HG02981 (cell line): ENCODE measurements at regions not wholly inside any gene's neighbourhood (a gene's known extent, or its start where the extent isn't known, plus 50 kb on each side); places are given as distances from the start of the nearest gene placed in this dataset.
"Not testable (repeated sequence)": the region's sequence is repeated elsewhere in the genome, so short reads cannot be mapped to it uniquely, and the experiment has no call there.

Experiments used
- ATAC-seq: cut with Tn5 transposase; IDR thresholded peaks from one replicate; pipeline ENCODE4 v1.9.1; 2021; ENCODE audit warnings: mild to moderate bottlenecking, moderate library complexity; ENCODE audit not compliant: unreplicated experiment

- ATAC-seq = no peak
These were observed 327.1 kb downstream of the PAPSS1 start for GRCh38 chr4:107392951-107393350.

- ATAC-seq = no peak
These were observed 327.7 kb downstream of the PAPSS1 start for GRCh38 chr4:107392380-107392779.

GRCh38 chr4:107391630-107392028 is 328.4 kb downstream of the PAPSS1 start:
- ATAC-seq = no peak

- no peak for ATAC-seq
These were observed 328.9 kb downstream of the PAPSS1 start for GRCh38 chr4:107391009-107391629.

DNA sequence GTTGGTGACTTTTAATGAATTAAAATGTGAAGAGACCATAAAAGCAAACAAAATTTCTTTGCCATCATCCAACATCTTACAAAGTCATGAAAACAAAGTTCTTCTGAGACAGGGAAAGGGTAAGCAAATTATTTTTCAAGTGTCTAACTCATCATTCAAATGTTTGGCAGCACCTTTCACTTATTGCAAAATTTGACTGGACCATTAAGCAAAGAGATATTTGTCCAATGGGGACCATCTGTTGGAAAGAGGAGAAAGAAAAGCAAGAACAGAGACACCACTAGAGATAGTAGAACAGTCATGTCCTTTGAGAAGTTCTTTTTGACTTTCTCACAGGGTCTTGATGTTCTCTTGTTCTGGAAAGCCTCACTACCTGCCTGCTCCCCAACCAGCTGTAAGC is 330.1 kb downstream of the PAPSS1 start:
- ATAC-seq = no peak

- no peak for ATAC-seq
These were observed 331.2 kb downstream of the PAPSS1 start for GRCh38 chr4:107388736-107389274.

- no peak for ATAC-seq
These were observed 339.1 kb downstream of the PAPSS1 start for GRCh38 chr4:107380836-107381438.

GRCh38 chr4:107380190-107380589 is 339.8 kb downstream of the PAPSS1 start:
- ATAC-seq = no peak

GRCh38 chr4:107379054-107379869 is 340.8 kb downstream of the PAPSS1 start:
- no peak for ATAC-seq

GRCh38 chr4:107376293-107376692 is 340.2 kb upstream of the DKK2 start:
- no peak for ATAC-seq

- no peak for ATAC-seq
These were observed 330.8 kb upstream of the DKK2 start for GRCh38 chr4:107366900-107367299.

GRCh38 chr4:107366016-107366735 is 330.1 kb upstream of the DKK2 start:
- no peak for ATAC-seq

DNA sequence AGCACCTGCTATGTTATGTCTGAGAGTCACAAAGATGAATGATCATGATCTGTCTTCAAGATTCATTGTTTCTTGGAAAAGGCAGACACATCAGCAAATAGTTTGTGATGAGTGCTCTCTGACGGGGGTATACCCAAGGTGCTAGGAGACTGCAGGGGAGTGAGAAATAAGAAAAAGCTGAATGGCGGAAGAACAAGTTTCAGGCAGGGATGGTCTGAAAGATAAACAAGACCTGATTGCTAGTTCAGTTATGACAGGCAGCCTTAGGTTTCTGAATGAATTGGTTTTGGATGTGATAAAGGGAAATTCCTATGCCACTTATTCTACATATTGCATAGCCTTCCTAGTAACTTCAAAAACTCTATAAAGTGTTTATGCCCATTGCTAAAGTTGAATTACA is 327.0 kb upstream of the DKK2 start:
- ATAC-seq = no peak

DNA sequence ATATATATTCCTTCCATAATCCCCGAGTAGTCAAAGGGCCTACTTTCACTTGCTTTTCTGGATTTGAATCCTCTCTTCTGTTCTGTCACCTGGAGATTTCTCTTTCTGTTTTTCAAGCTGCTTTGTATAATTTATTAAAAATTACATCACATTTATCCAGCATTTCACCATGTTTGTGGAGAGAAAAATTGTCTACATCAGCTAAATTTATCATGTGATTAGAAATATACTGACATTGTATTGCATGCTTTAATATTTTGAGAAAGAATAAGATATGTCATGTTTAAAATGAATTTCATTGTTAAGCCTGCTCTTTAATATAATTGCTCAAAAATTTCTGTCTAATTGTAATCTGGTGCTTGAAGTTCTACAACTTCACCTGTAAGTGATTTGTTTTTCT is 323.1 kb upstream of the DKK2 start:
- ATAC-seq = no peak

- ATAC-seq = not testable (repeated sequence)
These were observed 318.2 kb upstream of the DKK2 start for GRCh38 chr4:107354304-107354703.

- no peak for ATAC-seq
These were observed 315.1 kb upstream of the DKK2 start for GRCh38 chr4:107351196-107351595.

DNA sequence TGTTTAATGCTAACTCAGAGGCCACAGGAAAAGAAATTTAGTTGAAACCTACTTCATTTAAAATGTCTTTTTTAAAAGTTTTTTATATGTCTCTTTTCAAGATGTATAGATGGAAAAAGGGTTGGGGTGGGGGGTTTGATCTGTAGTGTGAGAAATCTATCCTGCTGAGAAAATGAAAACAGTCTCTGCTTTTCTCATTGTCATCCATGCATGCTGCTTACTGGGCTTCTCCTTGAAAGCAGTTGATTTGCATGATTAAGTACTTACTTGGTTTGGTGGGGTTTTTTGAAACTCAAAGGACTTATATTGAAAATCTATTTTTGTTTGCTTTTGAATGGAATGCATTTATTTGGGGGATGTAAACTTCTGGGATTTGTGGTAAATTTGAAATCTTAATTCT is 313.6 kb upstream of the DKK2 start:
- ATAC-seq = no peak

DNA sequence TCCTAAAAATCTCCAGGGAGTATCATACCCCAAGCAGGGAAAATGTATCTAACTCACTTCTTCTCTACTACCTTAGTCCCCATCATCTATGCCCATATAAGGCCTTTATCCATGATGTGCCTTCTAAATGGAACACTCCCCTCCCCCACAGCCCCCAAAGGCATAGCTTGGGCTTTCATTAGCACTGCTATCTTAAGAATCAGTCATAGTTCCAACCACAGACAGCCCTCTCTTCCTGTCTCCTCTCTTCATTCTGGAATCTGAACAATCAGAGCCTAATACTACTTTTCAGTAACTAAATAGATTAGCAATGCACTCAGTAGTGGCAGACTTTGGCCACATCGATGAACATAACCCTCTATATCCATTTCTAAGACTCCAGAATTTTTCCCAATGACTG is 313.2 kb upstream of the DKK2 start:
- no peak for ATAC-seq

GRCh38 chr4:107348188-107349050 is 312.3 kb upstream of the DKK2 start:
- no peak for ATAC-seq

- no peak for ATAC-seq
These were observed 297.4 kb upstream of the DKK2 start for GRCh38 chr4:107333518-107333917.
